H9 (cell line): ENCODE measurements at regions not wholly inside any gene's neighbourhood (a gene's known extent, or its start where the extent isn't known, plus 50 kb on each side); places are given as distances from the start of the nearest gene placed in this dataset.

ENCODE experiments used
- DNase-seq: peaks from one replicate; pipeline ENCODE4 v3.0.0-alpha.2; 2017
- H2AFZ ChIP-seq: one replicate; pipeline ENCODE4 v1.6.1; 2013; ENCODE audit warnings: mild to moderate bottlenecking, low read length, control low read depth, moderate library complexity
- H2AK5ac ChIP-seq: 2 replicates; pipeline ENCODE4 v1.6.1; 2013; ENCODE audit warnings: low read length, control low read depth, mixed read lengths; ENCODE audit not compliant: insufficient read length
- H2BK120ac ChIP-seq: one replicate; pipeline ENCODE4 v1.6.1; 2013; ENCODE audit warnings: low read depth, mild to moderate bottlenecking, low read length, control low read depth, inconsistent platforms; ENCODE audit not compliant: poor library complexity, severe bottlenecking
- H2BK12ac ChIP-seq: 2 replicates; pipeline ENCODE4 v1.6.1; 2013; ENCODE audit warnings: low read length, control low read depth, mixed read lengths, low read depth; ENCODE audit not compliant: insufficient read length
- H2BK15ac ChIP-seq: 2 replicates; pipeline ENCODE4 v1.6.1; 2013; ENCODE audit warnings: low read depth, low read length, control low read depth
- H2BK20ac ChIP-seq: one replicate; pipeline ENCODE4 v1.6.1; 2013; ENCODE audit warnings: low read depth, mild to moderate bottlenecking, low read length, control low read depth, inconsistent platforms; ENCODE audit not compliant: poor library complexity, severe bottlenecking
- H2BK5ac ChIP-seq: 2 replicates; pipeline ENCODE4 v1.6.1; 2013; ENCODE audit warnings: low read length, control low read depth, mixed read lengths; ENCODE audit not compliant: insufficient read length
- H3K14ac ChIP-seq: 2 replicates; pipeline ENCODE4 v1.6.1; 2013; ENCODE audit warnings: low read length, control low read depth; ENCODE audit not compliant: insufficient read depth
- H3K18ac ChIP-seq: 2 replicates; pipeline ENCODE4 v1.6.1; 2013; ENCODE audit warnings: low read depth, mild to moderate bottlenecking, mixed read lengths, low read length, control low read depth; ENCODE audit not compliant: insufficient read length
- H3K23ac ChIP-seq: 2 replicates; pipeline ENCODE4 v1.6.1; 2013; ENCODE audit warnings: low read length, control low read depth, mixed read lengths, low read depth; ENCODE audit not compliant: insufficient read length
- H3K23me2 ChIP-seq: 2 replicates; pipeline ENCODE4 v1.6.1; 2013; ENCODE audit warnings: low read depth, mild to moderate bottlenecking, mixed read lengths, low read length, control low read depth; ENCODE audit not compliant: insufficient read length, poor library complexity, severe bottlenecking
- H3K27ac ChIP-seq: 2 replicates; pipeline ENCODE4 v1.5.1; 2013; ENCODE audit warnings: low read length, control low read depth, mixed read lengths, low read depth; ENCODE audit not compliant: insufficient read length
- H3K27me3 ChIP-seq: 2 replicates; pipeline ENCODE4 v1.6.1; 2013; ENCODE audit warnings: low read length, control low read depth, inconsistent platforms; ENCODE audit not compliant: insufficient read depth
- H3K4ac ChIP-seq: 2 replicates; pipeline ENCODE4 v1.6.1; 2013; ENCODE audit warnings: low read depth, mild to moderate bottlenecking, control low read depth, inconsistent platforms, low read length, moderate library complexity
- H3K4me1 ChIP-seq: 2 replicates; pipeline ENCODE4 v1.6.1; 2013; ENCODE audit warnings: low read length, control low read depth, inconsistent platforms; ENCODE audit not compliant: insufficient read depth
- H3K4me2 ChIP-seq: 2 replicates; pipeline ENCODE4 v1.6.1; 2013; ENCODE audit warnings: low read length, control low read depth, mixed read lengths; ENCODE audit not compliant: insufficient read length, insufficient read depth
- H3K56ac ChIP-seq: 2 replicates; pipeline ENCODE4 v1.6.1; 2013; ENCODE audit warnings: low read depth, mild to moderate bottlenecking, mixed read lengths, low read length, control low read depth; ENCODE audit not compliant: insufficient read length
- H3K79me1 ChIP-seq: 2 replicates; pipeline ENCODE4 v1.6.1; 2013; ENCODE audit warnings: low read depth, mild to moderate bottlenecking, moderate library complexity, low read length, control low read depth, inconsistent platforms; ENCODE audit not compliant: insufficient read depth, poor library complexity, severe bottlenecking
- H3K79me2 ChIP-seq: 2 replicates; pipeline ENCODE4 v1.6.1; 2013; ENCODE audit warnings: low read length, control low read depth, inconsistent platforms; ENCODE audit not compliant: insufficient read depth
- H3K9ac ChIP-seq: 2 replicates; pipeline ENCODE4 v1.6.1; 2013; ENCODE audit warnings: low read length, control low read depth, mixed read lengths; ENCODE audit not compliant: insufficient read length; ENCODE audit errors: extremely low read depth
- H3K9me3 ChIP-seq: one replicate; pipeline ENCODE4 v1.6.1; 2013; ENCODE audit warnings: low read depth, low read length, inconsistent platforms; ENCODE audit not compliant: control insufficient read depth
- H3T11ph ChIP-seq: one replicate; pipeline ENCODE4 v1.6.1; 2013; ENCODE audit warnings: mild to moderate bottlenecking, low read length, control low read depth, inconsistent platforms
- H4K20me1 ChIP-seq: one replicate; pipeline ENCODE4 v1.6.1; 2013; ENCODE audit not compliant: control insufficient read depth, insufficient read length, insufficient read depth
- H4K5ac ChIP-seq: 2 replicates; pipeline ENCODE4 v1.6.1; 2013; ENCODE audit warnings: low read depth, mild to moderate bottlenecking, mixed read lengths, low read length, control low read depth; ENCODE audit not compliant: insufficient read length
- H4K8ac ChIP-seq: replicated peaks from 2 replicates; pipeline ENCODE4 v1.6.1; 2013; ENCODE audit warnings: low read length, control low read depth, mixed read lengths, low read depth; ENCODE audit not compliant: insufficient read length
- H4K91ac ChIP-seq: 2 replicates; pipeline ENCODE4 v1.6.1; 2013; ENCODE audit warnings: low read depth, mild to moderate bottlenecking, moderate library complexity, mixed read lengths, low read length, control low read depth; ENCODE audit not compliant: insufficient read length
- H3K27ac Mint-ChIP-seq, 3 experiments: 2 replicates in 2 of 3; 3 replicates in 1 of 3; pipeline ENCODE4 v1.8.0; 2020 to 2021; ENCODE audit warnings: mixed read lengths in 3 of 3, mild to moderate bottlenecking in 1 of 3, moderate library complexity in 1 of 3
- H3K27me3 Mint-ChIP-seq: 2 replicates; pipeline ENCODE4 v1.8.0; 2021; ENCODE audit warnings: low read depth, mild to moderate bottlenecking, moderate library complexity, mixed read lengths
- H3K36me3 Mint-ChIP-seq, 3 experiments: 2 replicates in 2 of 3; 3 replicates in 1 of 3; pipeline ENCODE4 v1.8.0; 2020 to 2021; ENCODE audit warnings: low read depth in 3 of 3, mixed read lengths in 3 of 3; ENCODE audit not compliant: insufficient read depth in 1 of 3
- H3K4me1 Mint-ChIP-seq, 2 experiments: 2 replicates each; pipeline ENCODE4 v1.8.0; 2020; ENCODE audit warnings: mixed read lengths in 2 of 2
- H3K4me3 Mint-ChIP-seq, 2 experiments: 2 replicates in 1 of 2; 3 replicates in 1 of 2; pipeline ENCODE4 v1.8.0; 2020 to 2021; ENCODE audit warnings: mild to moderate bottlenecking in 2 of 2, mixed read lengths in 2 of 2, moderate library complexity in 1 of 2
- H3K9me3 Mint-ChIP-seq, 2 experiments: 2 replicates in 1 of 2; 3 replicates in 1 of 2; pipeline ENCODE4 v1.8.0; 2020; ENCODE audit warnings: mild to moderate bottlenecking in 2 of 2, mixed read lengths in 2 of 2, moderate library complexity in 1 of 2
- CTCF ChIP-seq: fragments of 200-600 bp; sonication (generic); conservative IDR thresholded peaks from 3 replicates; pipeline ENCODE4 v1.8.0; 2021; ENCODE audit warnings: antibody characterized with exemption, mild to moderate bottlenecking
- WGBS: extraction: QIAGEN DNeasy Blood & Tissue Kit; methylation state at CpG from one replicate; pipeline ENCODE4 v1.1.7; 2013; ENCODE audit warnings: missing lambda C conversion rate, low lambda C conversion rate, mixed read lengths; ENCODE audit not compliant: insufficient read length; ENCODE audit errors: extremely low coverage; 5-methylcytosine and 5-hydroxymethylcytosine counted together

DNA sequence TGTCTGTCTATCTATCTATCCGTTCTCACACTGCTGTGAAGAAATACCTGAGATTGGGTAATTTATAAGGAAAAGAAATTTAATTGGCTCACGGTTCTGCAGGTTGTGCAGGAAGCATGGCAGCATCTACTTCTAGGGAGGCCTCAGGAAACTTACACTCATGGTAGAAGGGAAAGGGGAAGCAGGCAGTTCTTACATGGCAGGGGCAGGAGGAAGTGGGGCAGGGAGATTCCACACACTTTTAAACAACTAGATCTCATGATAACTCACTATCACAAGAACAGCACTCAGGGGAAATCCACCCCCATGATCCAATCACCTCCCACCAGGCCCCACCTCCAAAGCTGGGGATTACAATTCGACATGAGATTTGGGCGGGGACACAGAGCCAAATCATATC is 105.3 kb downstream of the SLC10A2 start:
- no peaks in the 10 kb centered on the region for H3K23me2 ChIP-seq
- no peak overlapping the region for H3K4ac ChIP-seq
- no CpG with 5 or more reads among the region's 4 CpGs for WGBS
- no peaks in the 10 kb centered on the region for H3K27me3 ChIP-seq
- Mint-ChIP-seq H3K27ac (no peak overlapping the region), H3K4me1 (peaks cover 0 to 3% of the 10 kb centered on the region in 2 experiments; a peak in 1 of 4 replicates), H3K4me3 (no peak overlapping the region), H3K36me3 (no peaks in the 10 kb centered on the region), H3K27me3 (no peaks in the 10 kb centered on the region), H3K9me3 (no peaks in the 10 kb centered on the region)
- no peak overlapping the region for H2AFZ ChIP-seq
- H3T11ph ChIP-seq = no peak overlapping the region
- no peak overlapping the region for H2BK15ac ChIP-seq
- H3K23ac ChIP-seq = no peak overlapping the region
- H3K4me2 ChIP-seq = no peak overlapping the region
- no peak overlapping the region for H4K91ac ChIP-seq
- H2BK12ac ChIP-seq = no peak overlapping the region
- H3K14ac ChIP-seq = no peak overlapping the region
- H3K9me3 ChIP-seq = no peaks in the 10 kb centered on the region
- no peak overlapping the region for H2BK120ac ChIP-seq
- H3K56ac ChIP-seq = no peak overlapping the region
- no peak overlapping the region for H3K27ac ChIP-seq
- no peak for TF ChIP-seq CTCF
- no peaks in the 10 kb centered on the region for H3K79me1 ChIP-seq
- DNase-seq = no peak
- no peaks in the 10 kb centered on the region for H3K4me1 ChIP-seq
- no peak overlapping the region for H4K8ac ChIP-seq
- no peak overlapping the region for H3K18ac ChIP-seq
- no peak overlapping the region for H3K9ac ChIP-seq
- H4K5ac ChIP-seq = no peak overlapping the region
- H4K20me1 ChIP-seq = no peaks in the 10 kb centered on the region
- H2BK5ac ChIP-seq = no peak overlapping the region
- H2AK5ac ChIP-seq = no peak overlapping the region
- no peak overlapping the region for H2BK20ac ChIP-seq
- no peaks in the 10 kb centered on the region for H3K79me2 ChIP-seq
